GM10266 (cell line): ENCODE measurements at regions not wholly inside any gene's neighbourhood (a gene's known extent, or its start where the extent isn't known, plus 50 kb on each side); places are given as distances from the start of the nearest gene placed in this dataset.
"Not testable (repeated sequence)": the region's sequence is repeated elsewhere in the genome, so short reads cannot be mapped to it uniquely, and the experiment has no call there.

Source experiments
- DNase-seq: peaks from one replicate; pipeline ENCODE4 v3.0.0; 2012; ENCODE audit errors: extremely low spot score
- CTCF ChIP-seq: IDR thresholded peaks from 2 replicates; pipeline ENCODE4 v1.5.1; 2012; ENCODE audit warnings: mild to moderate bottlenecking, low read depth; ENCODE audit not compliant: control insufficient read depth, insufficient read depth; ENCODE audit errors: missing control alignments

- DNase-seq: no peak
Measured at GRCh38 chr5:163727028-163727427, 221.6 kb downstream of the MAT2B start.

GRCh38 chr5:163730206-163730756 lies 224.9 kb downstream of the MAT2B start:
- DNase-seq: no peak
- no peak for TF ChIP-seq CTCF

More at GRCh38 chr5:163727028-163727427, 221.6 kb downstream of the MAT2B start:
- TF ChIP-seq CTCF: no peak

- no peak for DNase-seq
- TF ChIP-seq CTCF: no peak
Measured at GRCh38 chr5:163731256-163731655, 225.8 kb downstream of the MAT2B start.

DNA sequence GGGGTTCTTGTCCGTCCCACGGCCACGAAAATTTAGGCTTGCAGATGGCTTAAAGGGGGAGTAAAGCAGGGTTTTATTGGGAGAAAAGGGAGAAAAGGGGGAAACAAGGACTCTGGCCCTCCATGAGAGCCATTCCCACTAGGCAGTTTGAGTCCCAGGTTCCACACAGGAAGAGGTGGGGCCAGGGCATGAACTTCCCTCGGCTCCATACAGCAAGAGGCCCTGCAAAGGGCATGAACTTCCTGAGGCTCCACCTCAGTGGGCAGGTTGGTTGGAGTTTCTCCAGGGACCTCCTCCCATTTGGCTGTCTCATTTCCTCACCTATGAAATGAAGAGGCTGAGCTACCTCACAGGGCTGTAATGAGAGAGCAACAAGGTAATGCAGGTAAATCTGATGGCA lies 229.7 kb downstream of the MAT2B start:
- DNase-seq: no peak

GRCh38 chr5:163747586-163747985 lies 242.2 kb downstream of the MAT2B start:
- no peak for TF ChIP-seq CTCF
- no peak for DNase-seq

More for the DNA sequence above, 229.7 kb downstream of the MAT2B start:
- no peak for TF ChIP-seq CTCF

DNA sequence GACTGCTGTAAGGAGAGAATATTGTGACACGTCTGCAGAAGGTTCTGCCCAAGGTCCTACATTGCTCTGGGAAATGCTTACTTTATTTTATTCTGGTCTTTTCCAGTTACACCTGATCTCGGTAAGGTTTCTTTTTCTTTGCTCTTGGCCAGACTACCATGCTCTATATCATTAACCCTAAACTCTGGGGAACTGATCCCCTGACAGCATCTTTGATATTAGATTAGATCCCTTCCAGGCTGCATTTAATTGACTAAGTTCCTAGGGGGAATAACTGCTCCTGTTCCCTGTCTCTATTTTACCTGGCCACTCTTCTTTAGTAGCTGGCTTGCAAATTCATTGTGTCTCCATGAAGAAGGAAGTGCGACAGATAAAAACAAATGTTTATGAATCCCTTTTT lies 243.5 kb downstream of the MAT2B start:
- DNase-seq: no peak
- TF ChIP-seq CTCF: no peak

DNA sequence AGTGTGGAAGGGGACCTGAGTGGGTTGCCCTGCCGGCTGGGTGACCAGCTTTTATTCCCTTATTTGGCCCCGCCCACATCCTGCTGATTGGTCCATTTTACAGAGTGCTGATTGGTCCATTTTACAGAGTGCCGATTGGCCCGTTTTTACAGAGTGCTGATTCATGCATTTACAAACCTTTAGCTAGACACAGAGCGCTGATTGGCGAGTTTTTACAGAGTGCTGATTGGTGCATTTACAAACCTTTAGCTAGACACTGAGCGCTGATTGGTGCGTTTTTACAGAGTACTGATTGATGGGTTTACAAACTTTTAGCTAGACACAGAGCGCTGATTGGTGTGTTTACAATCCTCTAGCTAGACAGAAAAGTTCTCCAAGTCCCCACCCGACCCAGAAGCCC lies 245.0 kb downstream of the MAT2B start:
- not testable (repeated sequence) for DNase-seq

DNA sequence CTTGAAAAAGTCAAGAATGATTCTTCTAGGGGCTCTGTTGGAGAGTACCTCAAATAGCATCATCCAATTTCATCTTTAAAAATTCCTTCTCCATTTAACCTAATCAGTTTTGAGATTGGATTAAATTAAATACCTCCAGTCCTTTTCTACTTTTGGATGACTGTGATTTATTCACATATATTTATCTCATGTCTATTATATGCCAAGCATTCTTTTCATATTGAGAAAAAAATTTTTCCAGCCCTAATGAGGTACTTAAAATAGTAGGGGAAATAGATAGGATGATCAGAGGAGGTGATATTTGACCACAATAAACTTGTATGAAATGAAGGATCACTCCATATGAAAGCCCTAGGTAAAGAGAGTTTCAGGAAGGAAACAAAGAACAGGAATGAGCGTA lies 250.1 kb downstream of the MAT2B start:
- no peak for DNase-seq
- TF ChIP-seq CTCF: no peak
